Endothelial cell of umbilical vein (primary cell): ENCODE measurements at regions not wholly inside any gene's neighbourhood (a gene's known extent, or its start where the extent isn't known, plus 50 kb on each side); places are given as distances from the start of the nearest gene placed in this dataset.

Experiments used
- BruUV-seq: library from RNA; stranded (reverse); fragments of 400-500 nt; replicated peaks from 2 replicates; lab custom pipeline; 2021; lab: Mats Ljungman, UMichigan
- CTCF ChIA-PET: fragments of 300-600, 350-600 bp; sonication (Branson Sonifier 250); formaldehyde crosslinking; loops from one replicate; lab custom pipeline; 2021; ENCODE audit warnings: antibody characterized with exemption, inconsistent platforms; lab: Charles Lee
- POLR2A ChIA-PET: fragments of 300-600, 350-600 bp; sonication (Branson Sonifier 250); formaldehyde crosslinking; loops from one replicate; lab custom pipeline; 2021; ENCODE audit warnings: antibody characterized with exemption, inconsistent platforms; lab: Charles Lee
- DNase-seq: peaks from one replicate; pipeline ENCODE4 v3.0.0-alpha.2; 2011; ENCODE audit warnings: low read depth, low spot score
- FAIRE-seq: peaks from 2 replicates; lab custom pipeline; 2011; peaks lifted over from hg19 to GRCh38; lab: Jason Lieb, UNC
- H2AFZ ChIP-seq: 2 replicates; pipeline ENCODE4 v1.6.0; 2012; ENCODE audit warnings: low read depth, low read length, control low read depth, inconsistent platforms
- H3K27ac ChIP-seq: 2 replicates; pipeline ENCODE4 v1.5.1; 2011; ENCODE audit warnings: low read depth, mild to moderate bottlenecking, control low read depth, low read length, moderate library complexity; ENCODE audit not compliant: insufficient read depth
- H3K27me3 ChIP-seq, 2 experiments: 2 replicates each; pipeline versions ENCODE4 v1.6.0 to v1.6.1; 2011; ENCODE audit warnings: low read length in 2 of 2, mixed read lengths in 1 of 2; ENCODE audit not compliant: control insufficient read depth in 2 of 2, insufficient read depth in 2 of 2
- H3K36me3 ChIP-seq, 2 experiments: 2 replicates in 1 of 2; 3 replicates in 1 of 2; pipeline ENCODE4 v1.5.1; 2011; ENCODE audit warnings: low read length in 2 of 2, mild to moderate bottlenecking in 1 of 2, moderate library complexity in 1 of 2; ENCODE audit not compliant: control insufficient read depth in 2 of 2, insufficient read depth in 2 of 2; ENCODE audit errors: extremely low read depth in 1 of 2
- H3K4me1 ChIP-seq: 3 replicates; pipeline ENCODE4 v1.5.1; 2011; ENCODE audit warnings: mild to moderate bottlenecking, low read length; ENCODE audit not compliant: control insufficient read depth, insufficient read depth; ENCODE audit errors: extremely low read depth
- H3K4me2 ChIP-seq: 2 replicates; pipeline ENCODE4 v1.6.1; 2011; ENCODE audit warnings: low read length, control low read depth, mixed read lengths; ENCODE audit not compliant: insufficient read depth
- H3K4me3 ChIP-seq, 3 experiments: fragments of 200-600 bp in 1 of 3; sonication (generic), shearing (Covaris generic) in 1 of 3; replicated peaks in 1 of 3; 2 replicates each; pipeline ENCODE4 v1.5.1; 2011 to 2016; ENCODE audit warnings: control low read depth in 3 of 3, low read length in 3 of 3, mild to moderate bottlenecking in 2 of 3, inconsistent platforms in 1 of 3, low read depth in 1 of 3, moderate library complexity in 1 of 3; ENCODE audit not compliant: insufficient read depth in 1 of 3
- H3K79me2 ChIP-seq: 2 replicates; pipeline ENCODE4 v1.6.0; 2012; ENCODE audit warnings: low read length, inconsistent platforms; ENCODE audit not compliant: control insufficient read depth, insufficient read depth
- H3K9ac ChIP-seq: replicated peaks from 2 replicates; pipeline ENCODE3; 2011; ENCODE audit warnings: low read length, control low read depth; ENCODE audit not compliant: insufficient read depth; ENCODE audit errors: extremely low read depth
- H3K9me1 ChIP-seq: replicated peaks from 3 replicates; pipeline ENCODE4 v1.6.0; 2011; ENCODE audit warnings: mild to moderate bottlenecking, low read length; ENCODE audit not compliant: control insufficient read depth, insufficient read depth; ENCODE audit errors: extremely low read depth
- H3K9me3 ChIP-seq: replicated peaks from 2 replicates; pipeline ENCODE4 v1.5.1; 2012; ENCODE audit warnings: low read length, inconsistent platforms; ENCODE audit not compliant: control insufficient read depth, insufficient read depth
- H4K20me1 ChIP-seq: replicated peaks from 2 replicates; pipeline ENCODE3; 2011; ENCODE audit warnings: mild to moderate bottlenecking, low read length; ENCODE audit not compliant: control insufficient read depth, insufficient read depth; ENCODE audit errors: extremely low read depth
- CTCF ChIP-seq, 2 donors: IDR thresholded peaks; 1 replicate in 1 of 2; 2 replicates in 1 of 2; pipeline ENCODE4 v1.5.1; 2011; ENCODE audit warnings: low read length in 2 of 2, mild to moderate bottlenecking in 2 of 2, moderate library complexity in 2 of 2, control low read depth in 1 of 2, inconsistent platforms in 1 of 2, low read depth in 1 of 2; ENCODE audit not compliant: insufficient read depth in 1 of 2; ENCODE audit errors: extremely low read depth in 1 of 2
- EZH2 ChIP-seq: IDR thresholded peaks from 2 replicates; pipeline ENCODE4 v1.6.1; 2012; ENCODE audit warnings: borderline replicate concordance, low read depth, mild to moderate bottlenecking, moderate library complexity, low read length, inconsistent platforms; ENCODE audit not compliant: severe bottlenecking
- FOS ChIP-seq: IDR thresholded peaks from 2 replicates; pipeline ENCODE4 v1.6.1; 2011; ENCODE audit warnings: mild to moderate bottlenecking, low read length, moderate library complexity, borderline replicate concordance; ENCODE audit not compliant: insufficient read depth
- GATA2 ChIP-seq: IDR thresholded peaks from 2 replicates; pipeline ENCODE4 v1.7.0; 2011; ENCODE audit warnings: low read depth, mild to moderate bottlenecking, moderate library complexity, mixed read lengths, low read length; ENCODE audit not compliant: insufficient read length, insufficient read depth
- JUN ChIP-seq: IDR thresholded peaks from 2 replicates; pipeline ENCODE4 v1.6.1; 2011; ENCODE audit warnings: borderline replicate concordance, low read depth; ENCODE audit not compliant: insufficient read length, insufficient read depth
- MAX ChIP-seq: IDR thresholded peaks from 2 replicates; pipeline ENCODE4 v1.6.1; 2011; ENCODE audit not compliant: insufficient read depth, insufficient read length
- MYC ChIP-seq: IDR thresholded peaks from one replicate; pipeline ENCODE4 v1.6.1; 2011; ENCODE audit warnings: mild to moderate bottlenecking, low read depth, low read length
- POLR2A ChIP-seq: IDR thresholded peaks from 2 replicates; pipeline ENCODE4 v1.6.1; 2012; ENCODE audit warnings: low read depth, mild to moderate bottlenecking, control low read depth, low read length
- POLR2AphosphoS5 ChIP-seq: IDR thresholded peaks from 2 replicates; pipeline ENCODE4 v1.6.1; 2012; ENCODE audit warnings: low read depth, mild to moderate bottlenecking, control low read depth, low read length, moderate library complexity; ENCODE audit not compliant: insufficient read depth
- dilution Hi-C: fragments of 300-500 bp; cut with MboI; formaldehyde crosslinking; loops from one replicate; pipeline ENCODE4 v1.15.0; 2019; ENCODE audit warnings: low sequenced_read_pairs; ENCODE audit not compliant: extremely low pct_ligation_motif_present
- intact Hi-C: fragments of 100-400 bp; cut with micrococcal nuclease; formaldehyde crosslinking; loops from one replicate; pipeline ENCODE4 v1.10.0; 2022

GRCh38 chr16:49051576-49051975, 230.1 kb downstream of the CBLN1 start:
- Histone ChIP-seq H3K9me1 (no peaks in the 10 kb centered on the region), H3K27ac (no peak overlapping the region), H3K36me3 (no peaks in the 10 kb centered on the region), H3K4me3 (no peak overlapping the region), H4K20me1 (no peaks in the 10 kb centered on the region), H3K79me2 (no peaks in the 10 kb centered on the region), H3K27me3 (no peaks in the 10 kb centered on the region), H2AFZ (no peak overlapping the region), H3K9me3 (peaks cover 6% of the 10 kb centered on the region), H3K4me1 (no peaks in the 10 kb centered on the region), H3K9ac (no peak overlapping the region), H3K4me2 (no peak overlapping the region)
- dilution Hi-C loops = no loop called here
- no peak for DNase-seq
- BruUV-seq = no TSS peak
- POLR2A ChIA-PET = no interaction called here
- TF ChIP-seq FOS = no peak
- no peak for TF ChIP-seq JUN
- TF ChIP-seq EZH2 = no peak
- TF ChIP-seq GATA2 = no peak
- no peak for TF ChIP-seq MYC
- no peak for TF ChIP-seq CTCF (IDR thresholded peaks at IDR 0.05; ENCODE audit: extremely low read depth in 1 of 2, insufficient read depth in 1 of 2, low read depth in 1 of 2, low read length in 2 of 2)
- no peak for TF ChIP-seq POLR2A
- TF ChIP-seq MAX = no peak
- TF ChIP-seq POLR2AphosphoS5 = no peak
- CTCF ChIA-PET = no interaction called here
- no peak for FAIRE-seq
- intact Hi-C loops = no loop called here
